HepG2 (cell line): ENCODE measurements at regions not wholly inside any gene's neighbourhood (a gene's known extent, or its start where the extent isn't known, plus 50 kb on each side); places are given as distances from the start of the nearest gene placed in this dataset.

Experiments used
- CREM ChIP-seq, 2 experiments: sonication (generic) in 1 of 2; formaldehyde crosslinking in 1 of 2; IDR thresholded peaks; 2 replicates each; pipeline versions ENCODE4 v1.4.0 to v1.6.1; 2016 to 2020; ENCODE audit warnings: antibody characterized with exemption in 1 of 2, mild to moderate bottlenecking in 1 of 2, missing genetic modification reagents in 1 of 2
- ETV5 ChIP-seq: IDR thresholded peaks from 2 replicates; pipeline ENCODE4 v1.6.1; 2018; ENCODE audit warnings: missing biosample characterization, missing genetic modification reagents, inconsistent platforms, borderline replicate concordance
- MEIS2 ChIP-seq: sonication (generic); formaldehyde crosslinking; IDR thresholded peaks from 2 replicates; pipeline ENCODE4 v1.9.0; 2021; ENCODE audit warnings: mild to moderate bottlenecking, missing genetic modification reagents
- MIER3 ChIP-seq: IDR thresholded peaks from 2 replicates; pipeline ENCODE4 v1.6.1; 2016; ENCODE audit warnings: missing compliant biosample characterization, borderline replicate concordance
- NFE2 ChIP-seq: sonication (generic); formaldehyde crosslinking; IDR thresholded peaks from 2 replicates; pipeline ENCODE4 v1.4.0; 2020; ENCODE audit warnings: missing genetic modification reagents
- PHF21A ChIP-seq: sonication (generic); formaldehyde crosslinking; IDR thresholded peaks from 2 replicates; pipeline ENCODE4 v1.5.0; 2020; ENCODE audit warnings: mild to moderate bottlenecking, missing genetic modification reagents
- RBAK ChIP-seq: sonication (generic); formaldehyde crosslinking; IDR thresholded peaks from 2 replicates; pipeline ENCODE4 v1.5.1; 2020; ENCODE audit warnings: mild to moderate bottlenecking, missing genetic modification reagents
- RCOR2 ChIP-seq: IDR thresholded peaks from 2 replicates; pipeline ENCODE4 v1.6.1; 2016; ENCODE audit warnings: missing biosample characterization, missing genetic modification reagents
- REPIN1 ChIP-seq: sonication (generic); formaldehyde crosslinking; IDR thresholded peaks from 2 replicates; pipeline ENCODE4 v1.8.0; 2022; ENCODE audit warnings: missing genetic modification reagents, low read depth, mild to moderate bottlenecking, borderline replicate concordance
- SNAPC2 ChIP-seq: sonication (generic); formaldehyde crosslinking; IDR thresholded peaks from 2 replicates; pipeline ENCODE4 v1.8.1; 2022; ENCODE audit warnings: mild to moderate bottlenecking, missing genetic modification reagents
- ZNF432 ChIP-seq: sonication (generic); formaldehyde crosslinking; IDR thresholded peaks from 2 replicates; pipeline ENCODE4 v1.5.0; 2020; ENCODE audit warnings: missing genetic modification reagents, mild to moderate bottlenecking, borderline replicate concordance
- ZNF451 ChIP-seq: sonication (generic); formaldehyde crosslinking; IDR thresholded peaks from 2 replicates; pipeline ENCODE4 v1.5.0; 2020; ENCODE audit warnings: mild to moderate bottlenecking, missing genetic modification reagents
- ZNF562 ChIP-seq: sonication (generic); formaldehyde crosslinking; IDR thresholded peaks from 2 replicates; pipeline ENCODE4 v1.8.0; 2022; ENCODE audit warnings: missing genetic modification reagents, borderline replicate concordance
- ZNF609 ChIP-seq: sonication (generic); formaldehyde crosslinking; IDR thresholded peaks from 2 replicates; pipeline ENCODE4 v1.4.0; 2020; ENCODE audit warnings: mild to moderate bottlenecking, missing genetic modification reagents, borderline replicate concordance
- ZNF792 ChIP-seq: IDR thresholded peaks from 2 replicates; pipeline ENCODE4 v1.6.1; 2016
- TF ChIP-seq, protein P1 (sequence below): sonication (generic); formaldehyde crosslinking; IDR thresholded peaks from 2 replicates; pipeline ENCODE4 v1.4.0; 2020; ENCODE audit warnings: missing genetic modification reagents
- TF ChIP-seq, protein P2 (sequence below): sonication (generic); formaldehyde crosslinking; IDR thresholded peaks from 2 replicates; pipeline ENCODE4 v1.4.0; 2020; ENCODE audit warnings: mild to moderate bottlenecking, missing genetic modification reagents
- TF ChIP-seq, protein P3 (sequence below), 2 experiments: fragments of 450-650 bp in 1 of 2; sonication (generic) in 1 of 2; formaldehyde crosslinking; IDR thresholded peaks; 2 replicates each; pipeline versions ENCODE4 v1.5.0 to v1.8.0; 2020 to 2022; ENCODE audit warnings: mild to moderate bottlenecking in 1 of 2, missing genetic modification reagents in 1 of 2
- TF ChIP-seq, protein P4 (sequence below): sonication (generic); IDR thresholded peaks from 2 replicates; pipeline ENCODE4 v1.6.1; 2016; ENCODE audit warnings: low read depth, borderline replicate concordance

DNA sequence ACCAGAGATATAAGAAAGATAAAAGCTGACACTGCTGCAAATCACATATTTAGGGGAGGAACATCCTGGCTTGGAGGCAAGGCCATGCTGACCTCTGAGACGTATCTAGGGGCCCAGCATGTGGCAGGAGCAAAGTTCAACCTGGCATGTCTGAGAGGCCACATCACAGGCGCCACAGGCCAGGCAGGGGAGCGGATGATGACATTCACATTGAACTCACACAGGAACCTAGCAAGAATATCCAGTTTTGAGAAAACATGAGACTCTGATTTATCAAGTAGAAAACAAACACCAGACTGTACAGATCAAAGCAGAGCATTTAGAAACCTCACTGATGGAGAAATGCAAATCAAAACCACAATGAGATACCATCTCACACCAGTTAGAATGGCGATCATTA, 64.2 kb upstream of the STK32A start (continued):
- TF ChIP-seq ZNF451 (CRISPR knock-in tag), result no peak
- TF ChIP-seq, protein P1, sequence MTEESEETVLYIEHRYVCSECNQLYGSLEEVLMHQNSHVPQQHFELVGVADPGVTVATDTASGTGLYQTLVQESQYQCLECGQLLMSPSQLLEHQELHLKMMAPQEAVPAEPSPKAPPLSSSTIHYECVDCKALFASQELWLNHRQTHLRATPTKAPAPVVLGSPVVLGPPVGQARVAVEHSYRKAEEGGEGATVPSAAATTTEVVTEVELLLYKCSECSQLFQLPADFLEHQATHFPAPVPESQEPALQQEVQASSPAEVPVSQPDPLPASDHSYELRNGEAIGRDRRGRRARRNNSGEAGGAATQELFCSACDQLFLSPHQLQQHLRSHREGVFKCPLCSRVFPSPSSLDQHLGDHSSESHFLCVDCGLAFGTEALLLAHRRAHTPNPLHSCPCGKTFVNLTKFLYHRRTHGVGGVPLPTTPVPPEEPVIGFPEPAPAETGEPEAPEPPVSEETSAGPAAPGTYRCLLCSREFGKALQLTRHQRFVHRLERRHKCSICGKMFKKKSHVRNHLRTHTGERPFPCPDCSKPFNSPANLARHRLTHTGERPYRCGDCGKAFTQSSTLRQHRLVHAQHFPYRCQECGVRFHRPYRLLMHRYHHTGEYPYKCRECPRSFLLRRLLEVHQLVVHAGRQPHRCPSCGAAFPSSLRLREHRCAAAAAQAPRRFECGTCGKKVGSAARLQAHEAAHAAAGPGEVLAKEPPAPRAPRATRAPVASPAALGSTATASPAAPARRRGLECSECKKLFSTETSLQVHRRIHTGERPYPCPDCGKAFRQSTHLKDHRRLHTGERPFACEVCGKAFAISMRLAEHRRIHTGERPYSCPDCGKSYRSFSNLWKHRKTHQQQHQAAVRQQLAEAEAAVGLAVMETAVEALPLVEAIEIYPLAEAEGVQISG (CRISPR knock-in tag), result peak; percentile 42; the same call in 1 of the 2 replicates
- TF ChIP-seq NFE2 (CRISPR knock-in tag), result no peak
- no peak for TF ChIP-seq ZNF432 (CRISPR knock-in tag)
- TF ChIP-seq SNAPC2 (CRISPR knock-in tag), result no peak
- peak; percentile 70; the same call in 1 of the 2 replicates for TF ChIP-seq ZNF792 (CRISPR knock-in tag)
- TF ChIP-seq, protein P2, sequence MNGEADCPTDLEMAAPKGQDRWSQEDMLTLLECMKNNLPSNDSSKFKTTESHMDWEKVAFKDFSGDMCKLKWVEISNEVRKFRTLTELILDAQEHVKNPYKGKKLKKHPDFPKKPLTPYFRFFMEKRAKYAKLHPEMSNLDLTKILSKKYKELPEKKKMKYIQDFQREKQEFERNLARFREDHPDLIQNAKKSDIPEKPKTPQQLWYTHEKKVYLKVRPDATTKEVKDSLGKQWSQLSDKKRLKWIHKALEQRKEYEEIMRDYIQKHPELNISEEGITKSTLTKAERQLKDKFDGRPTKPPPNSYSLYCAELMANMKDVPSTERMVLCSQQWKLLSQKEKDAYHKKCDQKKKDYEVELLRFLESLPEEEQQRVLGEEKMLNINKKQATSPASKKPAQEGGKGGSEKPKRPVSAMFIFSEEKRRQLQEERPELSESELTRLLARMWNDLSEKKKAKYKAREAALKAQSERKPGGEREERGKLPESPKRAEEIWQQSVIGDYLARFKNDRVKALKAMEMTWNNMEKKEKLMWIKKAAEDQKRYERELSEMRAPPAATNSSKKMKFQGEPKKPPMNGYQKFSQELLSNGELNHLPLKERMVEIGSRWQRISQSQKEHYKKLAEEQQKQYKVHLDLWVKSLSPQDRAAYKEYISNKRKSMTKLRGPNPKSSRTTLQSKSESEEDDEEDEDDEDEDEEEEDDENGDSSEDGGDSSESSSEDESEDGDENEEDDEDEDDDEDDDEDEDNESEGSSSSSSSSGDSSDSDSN (CRISPR knock-in tag), result 0 out of 2 replicates have a peak, but pooled peaks have one; percentile 14
- peak; percentile 73 for TF ChIP-seq CREM (IDR thresholded peaks at IDR 0.05)
- no peak for TF ChIP-seq CREM (CRISPR knock-in tag; IDR thresholded peaks at IDR 0.05)
- no peak for TF ChIP-seq ZNF562 (CRISPR knock-in tag)
- TF ChIP-seq PHF21A (CRISPR knock-in tag), result peak; percentile 85
- TF ChIP-seq ZNF609 (CRISPR knock-in tag), result peak; percentile 72; the same call in 1 of the 2 replicates
- no peak for TF ChIP-seq REPIN1 (CRISPR knock-in tag)
- TF ChIP-seq RBAK (CRISPR knock-in tag), result no peak
- peak; percentile 89 for TF ChIP-seq MEIS2 (CRISPR knock-in tag)
- peak; percentile 82 for TF ChIP-seq ETV5 (CRISPR knock-in tag)
- TF ChIP-seq RCOR2 (CRISPR knock-in tag), result peak; percentile 84
- TF ChIP-seq, protein P3, sequence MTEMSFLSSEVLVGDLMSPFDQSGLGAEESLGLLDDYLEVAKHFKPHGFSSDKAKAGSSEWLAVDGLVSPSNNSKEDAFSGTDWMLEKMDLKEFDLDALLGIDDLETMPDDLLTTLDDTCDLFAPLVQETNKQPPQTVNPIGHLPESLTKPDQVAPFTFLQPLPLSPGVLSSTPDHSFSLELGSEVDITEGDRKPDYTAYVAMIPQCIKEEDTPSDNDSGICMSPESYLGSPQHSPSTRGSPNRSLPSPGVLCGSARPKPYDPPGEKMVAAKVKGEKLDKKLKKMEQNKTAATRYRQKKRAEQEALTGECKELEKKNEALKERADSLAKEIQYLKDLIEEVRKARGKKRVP (CRISPR knock-in tag; IDR thresholded peaks at IDR 0.05), result peak in 1 of 2 experiments; percentile 93; a peak in 2 of 4 replicates
- TF ChIP-seq, protein P4, sequence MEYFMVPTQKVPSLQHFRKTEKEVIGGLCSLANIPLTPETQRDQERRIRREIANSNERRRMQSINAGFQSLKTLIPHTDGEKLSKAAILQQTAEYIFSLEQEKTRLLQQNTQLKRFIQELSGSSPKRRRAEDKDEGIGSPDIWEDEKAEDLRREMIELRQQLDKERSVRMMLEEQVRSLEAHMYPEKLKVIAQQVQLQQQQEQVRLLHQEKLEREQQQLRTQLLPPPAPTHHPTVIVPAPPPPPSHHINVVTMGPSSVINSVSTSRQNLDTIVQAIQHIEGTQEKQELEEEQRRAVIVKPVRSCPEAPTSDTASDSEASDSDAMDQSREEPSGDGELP, result peak; percentile 59; the same call in 1 of the 2 replicates
- TF ChIP-seq MIER3, result peak; percentile 92; the same call in 1 of the 2 replicates
